GM19463 (cell line): ENCODE measurements at regions not wholly inside any gene's neighbourhood (a gene's known extent, or its start where the extent isn't known, plus 50 kb on each side); places are given as distances from the start of the nearest gene placed in this dataset.

Experiments used
- ATAC-seq: cut with Tn5 transposase; IDR thresholded peaks from one replicate; pipeline ENCODE4 v1.9.1; 2021; ENCODE audit warnings: mild to moderate bottlenecking, moderate library complexity; ENCODE audit not compliant: unreplicated experiment

DNA sequence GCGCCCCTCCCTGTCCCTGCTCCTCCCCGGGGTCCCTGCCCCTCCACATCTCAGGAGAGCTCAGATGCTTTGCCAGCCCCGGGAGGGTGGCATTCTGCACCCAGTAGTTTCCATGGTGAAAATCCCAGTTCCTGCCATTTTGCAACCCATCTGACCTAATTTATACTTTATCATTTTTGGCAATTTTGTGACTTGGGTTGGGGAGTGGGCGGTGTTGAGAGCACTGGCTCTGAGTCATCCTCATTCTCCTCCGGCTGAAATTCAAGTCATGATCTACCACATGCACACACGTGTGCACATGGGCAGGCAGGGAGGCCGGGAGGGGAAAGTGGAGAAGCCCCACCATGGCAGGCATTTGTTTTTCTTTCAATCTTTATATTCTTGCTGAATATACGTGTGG is 208.6 kb downstream of the URI1 start:
- no peak for ATAC-seq

DNA sequence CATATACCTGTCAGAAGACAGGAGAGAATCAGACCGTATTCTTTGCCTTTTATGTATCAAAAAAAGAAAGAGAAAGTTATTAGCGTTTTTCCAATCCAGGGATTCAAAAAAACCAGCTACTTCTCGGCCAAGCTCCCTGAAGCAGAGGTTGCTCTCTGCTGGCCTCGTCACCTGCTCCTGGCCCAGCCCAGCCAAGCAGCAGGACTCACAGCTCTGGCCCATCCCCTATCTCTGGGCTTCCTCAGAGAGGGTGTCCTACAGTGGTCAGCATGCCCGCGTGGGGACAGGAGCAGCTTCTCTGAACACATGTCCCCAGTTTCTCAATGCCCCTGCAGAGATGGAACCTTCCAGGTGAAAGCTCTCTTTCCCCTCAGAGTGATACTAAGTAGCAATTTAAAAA is 209.0 kb downstream of the URI1 start:
- ATAC-seq: no peak

GRCh38 chr19:30152510-30153291 is 210.7 kb downstream of the URI1 start:
- ATAC-seq: no peak

DNA sequence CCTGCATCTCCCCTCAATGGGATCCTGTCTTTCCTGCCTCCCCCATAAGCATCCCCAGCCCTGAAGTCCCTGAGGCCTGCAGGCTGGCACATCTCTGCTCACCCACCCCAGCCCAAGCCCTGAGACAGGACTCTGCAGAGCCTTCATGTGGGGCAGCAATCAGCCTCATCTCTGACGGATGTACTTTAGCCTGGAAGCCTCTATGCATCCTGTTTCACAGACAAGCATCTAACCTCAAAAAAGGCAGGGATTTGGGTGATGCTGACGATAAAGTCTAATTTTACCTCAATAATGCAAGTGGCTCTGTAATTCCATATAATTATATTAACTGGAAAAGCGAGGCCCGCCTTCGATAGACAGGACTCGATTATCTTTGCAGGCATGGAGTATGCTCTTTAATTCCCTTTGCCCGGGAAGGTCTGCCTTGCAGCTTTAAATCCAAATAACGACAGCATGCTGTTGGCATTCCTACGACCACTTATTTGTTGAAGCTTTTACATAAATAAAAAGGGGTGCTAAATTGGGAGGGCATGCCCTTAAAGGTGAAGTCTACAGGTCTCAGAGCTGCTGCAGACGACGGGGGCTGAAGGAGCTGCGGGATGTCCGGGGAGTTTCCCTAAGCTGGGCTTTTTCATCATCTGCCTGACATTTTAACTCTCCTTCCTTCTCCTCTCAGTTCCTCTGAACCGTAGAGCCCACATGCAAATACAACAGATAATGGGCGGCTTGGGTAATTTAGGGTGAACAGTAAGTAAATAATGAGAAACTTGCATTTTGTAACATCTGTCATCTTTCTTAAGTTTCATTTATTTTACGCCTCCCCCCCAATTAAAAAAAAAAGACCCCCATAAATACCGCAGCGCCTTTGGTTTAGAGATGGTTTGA is 211.5 kb downstream of the URI1 start:
- peak; percentile 91 for ATAC-seq

GRCh38 chr19:30154410-30154809 is 212.4 kb downstream of the URI1 start:
- ATAC-seq: no peak

DNA sequence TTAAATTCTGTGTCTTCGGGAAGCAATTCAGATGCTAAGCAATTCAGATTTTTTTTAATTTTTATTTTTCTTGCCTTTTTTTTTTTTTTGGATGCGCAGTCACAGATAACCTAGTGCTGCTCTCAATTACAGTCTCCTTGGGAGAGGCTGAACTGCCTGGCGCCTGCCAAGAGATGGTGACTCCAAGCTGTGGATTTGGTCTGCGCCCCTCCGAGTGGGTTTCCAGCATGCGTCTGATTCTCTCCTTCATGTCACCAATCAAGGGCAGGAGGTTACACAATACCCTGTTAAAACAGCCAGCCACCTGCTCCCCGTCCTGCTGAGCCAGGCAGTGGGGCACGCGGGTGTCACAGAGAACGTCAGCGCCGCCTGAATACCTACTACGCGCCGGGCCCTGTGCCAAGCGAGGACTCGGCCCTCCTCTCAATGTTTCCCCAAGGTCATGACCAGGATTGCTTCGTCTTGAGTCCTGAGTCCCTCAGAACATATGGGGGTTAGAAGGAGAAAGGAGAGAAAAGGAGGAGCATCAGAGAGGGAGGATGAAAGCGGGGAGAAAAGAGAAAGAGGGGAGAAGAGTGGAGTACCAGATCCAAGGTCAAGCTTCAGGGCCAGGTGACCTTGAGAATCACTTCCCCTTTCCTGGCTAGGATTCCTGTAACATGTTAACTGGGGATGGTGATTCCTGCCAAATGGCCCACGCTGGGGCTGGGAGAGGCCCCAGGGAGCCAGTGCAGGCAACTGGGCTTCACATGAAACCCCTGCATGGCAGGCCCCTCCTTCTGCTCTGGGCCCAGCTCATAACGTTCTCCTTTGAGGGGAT is 213.6 kb downstream of the URI1 start:
- ATAC-seq: no peak

DNA sequence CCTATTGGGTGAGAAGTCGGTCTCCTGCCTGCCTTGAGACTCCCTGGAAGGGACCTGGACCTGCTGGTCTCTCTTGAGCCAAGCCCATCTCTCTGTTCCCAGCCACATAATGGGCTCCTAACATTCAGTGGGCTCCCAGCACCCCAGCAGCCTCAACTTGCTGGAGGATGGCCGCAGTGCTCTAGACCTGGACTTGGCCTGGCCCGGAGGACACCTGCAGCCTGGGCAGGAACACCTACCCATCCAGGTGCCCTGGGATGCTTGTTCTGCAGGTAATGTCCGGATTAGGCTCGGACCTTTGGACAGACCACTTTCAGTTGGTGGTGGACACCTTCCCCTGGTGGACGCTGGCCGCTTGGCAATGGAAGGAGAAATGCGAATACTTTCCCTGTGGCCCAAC is 214.6 kb downstream of the URI1 start:
- no peak for ATAC-seq

DNA sequence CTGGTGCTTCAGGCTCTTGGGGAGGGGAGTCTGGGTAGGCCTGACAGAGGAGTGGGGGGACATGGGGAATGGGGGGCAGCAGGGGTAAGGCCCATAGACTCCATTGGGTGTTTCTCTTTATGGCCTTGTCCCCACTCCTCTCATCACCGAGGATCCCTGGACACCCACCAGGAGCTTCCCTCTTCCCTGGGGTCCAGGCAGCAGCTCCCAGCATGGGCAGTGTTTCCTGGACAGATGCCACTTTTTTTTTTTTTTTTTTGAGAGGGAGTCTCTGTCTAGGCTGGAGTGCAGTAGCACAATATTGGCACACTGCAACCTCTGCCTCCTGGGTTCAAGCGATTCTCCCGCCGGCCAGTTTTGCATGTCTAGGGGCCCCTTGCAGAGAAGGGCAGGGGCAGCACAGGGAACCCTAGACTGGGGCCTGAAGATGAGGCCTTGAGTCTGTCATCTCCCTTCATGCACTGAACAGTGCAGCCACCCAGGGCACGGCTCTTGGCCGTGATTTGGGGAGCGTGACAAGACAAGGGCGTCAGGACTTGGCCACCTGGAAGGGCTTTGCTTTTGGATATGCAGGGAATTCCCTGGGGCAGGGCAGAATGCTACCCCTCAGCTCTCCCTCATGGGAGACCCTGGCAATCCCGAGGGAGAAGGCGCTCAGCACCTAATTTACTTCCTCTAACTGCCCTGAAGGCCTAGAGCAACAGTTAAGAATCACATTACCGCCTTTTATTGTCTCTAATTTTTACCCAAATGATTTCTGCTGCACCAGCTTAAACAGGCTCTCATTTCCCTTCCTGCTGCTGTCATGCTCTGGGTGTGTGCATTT is 213.9 kb upstream of the ZNF536 start:
- ATAC-seq: no peak

DNA sequence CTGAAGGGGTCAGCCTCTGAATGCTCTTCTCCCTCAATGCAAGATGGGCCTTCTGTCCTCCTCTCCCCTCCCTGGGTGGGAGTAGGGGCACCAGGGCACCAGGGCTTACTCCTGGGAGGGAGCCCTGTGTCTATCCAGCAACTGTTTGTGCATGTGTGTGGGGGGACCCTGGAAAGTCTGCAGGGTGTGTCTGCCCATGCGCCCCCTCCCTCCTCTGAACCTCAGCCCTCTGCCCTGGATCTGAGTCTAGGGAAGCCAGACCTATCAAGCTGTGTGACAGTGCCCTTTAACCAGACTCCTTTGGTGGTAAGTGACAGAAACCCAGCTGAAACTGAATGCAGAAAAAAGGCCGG is 213.3 kb upstream of the ZNF536 start:
- ATAC-seq: no peak

GRCh38 chr19:30159636-30160035 is 212.5 kb upstream of the ZNF536 start:
- ATAC-seq: no peak

DNA sequence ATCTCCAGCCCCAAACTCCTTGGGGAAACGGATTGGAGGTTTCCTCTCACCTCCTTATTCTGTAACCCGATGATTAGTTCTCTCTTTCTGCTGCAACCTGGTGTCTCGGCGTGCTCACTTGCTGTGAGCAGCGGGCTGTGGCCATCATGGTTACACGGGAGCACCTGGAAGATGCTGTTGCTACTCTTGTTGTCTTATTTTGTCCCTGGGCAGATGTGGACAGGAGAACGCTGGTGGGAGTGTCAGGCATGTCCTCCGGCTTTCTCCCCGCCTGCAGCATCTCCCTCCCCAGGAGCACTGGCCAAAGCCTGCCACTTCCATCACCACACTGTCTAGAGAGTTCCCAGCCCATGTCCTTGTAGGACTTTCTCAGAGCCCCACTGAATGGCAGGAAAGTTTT is 211.8 kb upstream of the ZNF536 start:
- no peak for ATAC-seq

DNA sequence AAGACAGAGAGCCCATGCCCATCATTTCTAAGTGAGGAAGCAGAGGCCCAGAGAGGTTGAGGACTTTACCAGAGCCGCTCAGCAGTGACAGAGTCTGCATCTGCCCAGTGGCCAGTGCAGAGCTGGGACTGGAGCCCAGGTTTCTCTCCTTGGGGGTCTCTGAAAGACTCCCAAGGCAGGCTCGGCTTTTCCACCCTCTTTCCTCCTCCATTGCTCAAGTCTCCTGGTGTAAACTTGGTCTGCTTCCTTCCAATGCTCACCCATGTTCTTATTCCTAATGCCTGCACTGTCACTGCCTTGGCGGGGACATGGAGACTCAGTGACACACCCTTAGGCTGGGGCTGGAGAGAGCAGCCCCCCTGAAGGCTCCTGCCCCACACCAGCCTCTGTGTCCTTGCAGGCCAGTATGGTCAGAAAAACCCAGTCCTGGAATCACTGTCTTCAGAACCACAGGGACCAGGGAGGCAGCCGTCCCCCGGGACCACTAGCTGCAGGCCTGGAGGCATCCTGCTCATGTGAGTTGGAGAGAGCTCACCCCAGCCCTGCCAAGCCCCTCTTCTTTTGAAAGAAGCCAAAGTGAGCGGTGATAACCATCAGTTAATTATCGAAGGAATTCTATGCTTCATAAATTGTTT is 211.0 kb upstream of the ZNF536 start:
- ATAC-seq: no peak

GRCh38 chr19:30161770-30162169 is 210.4 kb upstream of the ZNF536 start:
- ATAC-seq: no peak

GRCh38 chr19:30162718-30163117 is 209.5 kb upstream of the ZNF536 start:
- no peak for ATAC-seq

DNA sequence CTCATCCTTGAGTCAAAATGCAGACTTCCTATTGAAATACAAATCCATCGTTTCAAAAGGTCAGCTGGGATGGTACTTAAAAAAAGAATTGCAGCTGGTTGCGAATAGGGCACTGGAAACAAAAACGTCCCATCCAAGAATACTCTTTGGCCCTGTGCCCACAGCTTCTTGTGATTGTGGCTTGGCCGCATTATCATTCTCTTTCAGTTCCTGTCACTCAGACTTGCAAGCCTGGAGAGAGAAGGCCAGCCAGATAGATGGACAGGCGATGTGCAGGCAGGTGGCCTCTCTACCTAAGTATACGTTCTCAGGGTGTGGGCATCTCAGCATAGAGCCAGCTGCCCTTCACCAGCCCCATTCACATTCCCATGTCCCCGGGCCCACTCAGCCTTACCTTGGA is 208.5 kb upstream of the ZNF536 start:
- ATAC-seq: no peak

DNA sequence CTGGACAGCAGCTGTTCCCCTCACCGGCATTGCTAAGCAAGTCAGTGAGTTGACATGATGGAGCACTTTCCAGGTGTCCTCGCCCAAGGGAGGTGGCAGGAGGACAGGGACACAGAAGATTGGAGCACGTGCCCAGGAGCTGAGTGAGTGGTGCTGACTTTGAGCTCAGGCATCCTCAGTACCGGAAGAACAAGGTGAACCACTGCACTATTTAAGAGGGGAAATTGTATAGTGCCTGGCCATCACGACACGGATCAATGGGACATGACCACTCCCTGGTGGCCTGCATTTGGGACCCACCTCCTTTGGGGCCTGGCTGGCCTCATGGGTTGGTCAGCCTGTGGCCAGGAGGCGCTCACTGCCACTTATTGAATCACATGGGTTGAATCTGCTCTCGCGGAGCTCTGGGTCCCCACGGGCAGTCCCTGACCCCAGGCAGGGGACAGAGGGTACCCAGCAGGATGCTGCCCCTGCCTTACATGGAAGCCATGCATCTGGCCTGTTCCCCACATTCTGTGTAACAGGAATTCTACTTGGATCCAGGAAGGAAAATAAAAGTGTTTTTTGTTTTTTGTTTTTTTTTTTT is 206.9 kb upstream of the ZNF536 start:
- no peak for ATAC-seq

DNA sequence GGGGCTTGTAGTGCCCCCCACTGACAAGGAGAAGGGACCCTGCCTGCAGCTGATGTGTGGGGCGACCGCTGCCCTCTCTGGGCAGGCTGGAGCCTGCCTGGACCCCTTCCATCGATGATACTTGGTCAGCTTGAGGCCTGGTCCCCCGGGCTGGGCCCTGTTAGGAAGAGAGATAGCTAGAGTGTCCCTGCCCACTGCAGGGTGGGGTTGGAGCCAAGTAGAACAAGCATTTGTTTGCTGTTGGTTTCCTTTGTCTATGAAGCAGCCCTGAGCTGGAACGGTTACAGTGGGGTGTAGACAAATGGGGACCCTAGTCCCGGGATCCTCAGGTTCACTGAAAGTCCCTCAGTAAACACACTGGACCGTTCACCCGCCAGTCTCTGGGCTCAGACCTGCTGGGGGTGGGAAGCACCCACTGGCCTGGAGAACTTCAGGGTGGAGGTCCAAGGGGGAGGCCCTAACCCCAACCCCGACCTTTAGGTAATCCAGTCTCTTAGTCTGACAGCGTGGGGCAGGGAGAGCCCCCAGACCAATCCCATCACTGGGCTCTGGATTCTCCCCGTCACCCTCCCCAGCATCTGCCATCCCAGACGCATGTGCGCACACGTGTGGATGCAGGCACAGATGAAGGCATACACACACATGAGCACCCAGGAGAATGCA is 204.8 kb upstream of the ZNF536 start:
- no peak for ATAC-seq

- no peak for ATAC-seq
Observed at GRCh38 chr19:30167976-30168635, 204.1 kb upstream of the ZNF536 start.

DNA sequence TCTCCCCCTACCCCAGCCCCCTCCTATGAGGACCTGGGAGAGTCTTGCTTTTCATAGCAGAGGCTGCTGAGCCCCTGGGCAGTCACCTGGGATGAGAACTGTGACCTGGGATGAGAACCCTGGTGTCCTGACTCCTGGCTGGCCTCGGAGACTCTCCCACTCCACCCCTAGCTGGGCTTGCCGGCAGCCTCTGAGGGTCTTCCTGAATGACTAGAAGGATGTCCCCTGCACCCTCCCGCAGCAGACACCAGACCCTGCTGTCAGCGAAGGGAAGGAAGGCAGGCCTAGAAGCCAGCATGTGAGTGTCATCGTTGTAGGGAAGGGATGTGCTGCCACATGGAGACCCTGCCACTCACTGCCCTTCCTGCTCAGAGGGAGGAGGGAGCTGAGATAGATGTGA is 203.4 kb upstream of the ZNF536 start:
- no peak for ATAC-seq
